Upper lobe of left lung (tissue), 4 donors: ENCODE measurements at regions not wholly inside any gene's neighbourhood (a gene's known extent, or its start where the extent isn't known, plus 50 kb on each side); places are given as distances from the start of the nearest gene placed in this dataset.

ENCODE experiments used
- CTCF ChIP-seq, 6 experiments: fragments of 450-650 bp in 4 of 6; fragments of 200-600 bp in 2 of 6; sonication (generic) in 2 of 6; IDR thresholded peaks; one replicate each; pipeline ENCODE4 v1.5.1; 2016 to 2019; ENCODE audit warnings: antibody characterized with exemption in 6 of 6
- EP300 ChIP-seq, 4 donors: sonication (generic); formaldehyde crosslinking; IDR thresholded peaks; one replicate each; pipeline ENCODE4 v1.5.1; 2017; ENCODE audit warnings: antibody characterized with exemption in 4 of 4, control low read depth in 2 of 4
- POLR2A ChIP-seq, 4 donors: fragments of 450-650 bp; IDR thresholded peaks; one replicate each; pipeline ENCODE4 v1.5.1; 2016 to 2017; ENCODE audit warnings: antibody characterized with exemption in 4 of 4, mild to moderate bottlenecking in 2 of 4

- no peak for TF ChIP-seq CTCF (IDR thresholded peaks at IDR 0.05)
- TF ChIP-seq POLR2A (IDR thresholded peaks at IDR 0.05) = no peak
- no peak for TF ChIP-seq EP300 (IDR thresholded peaks at IDR 0.05)
Measured at GRCh38 chr15:72966641-72967040, 85.6 kb upstream of the NEO1 start.
